ENCODE measurements at regions not wholly inside any gene's neighbourhood (a gene's known extent, or its start where the extent isn't known, plus 50 kb on each side); places are given as distances from the start of the nearest gene placed in this dataset.

DNA sequence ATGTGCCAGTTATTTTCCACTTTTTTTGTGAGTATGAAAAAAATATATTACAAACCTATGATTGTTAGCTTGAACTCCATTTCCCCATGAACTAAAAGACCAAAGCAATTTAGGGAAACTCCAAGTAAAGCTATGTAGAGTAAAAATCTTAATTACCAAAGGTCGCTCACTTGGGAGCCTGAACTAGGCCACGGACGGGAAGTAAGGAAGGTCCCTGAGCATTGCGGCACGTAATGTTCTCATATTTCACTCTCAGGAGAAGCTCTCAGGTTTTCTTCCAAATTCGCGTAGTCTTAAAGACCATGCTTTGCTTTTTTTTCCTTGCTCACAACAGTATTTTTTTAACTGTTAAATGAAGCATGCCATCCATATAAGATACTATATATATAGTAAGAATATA, 215.3 kb upstream of the RARB start:
- no peaks in the 10 kb centered on the region for H3K36me3 ChIP-seq (ENCODE audit: low read depth, missing control alignments)
- no peak overlapping the region for H3K27ac ChIP-seq
- H3K9me3 ChIP-seq: no peaks in the 10 kb centered on the region
- TF ChIP-seq, protein P1, sequence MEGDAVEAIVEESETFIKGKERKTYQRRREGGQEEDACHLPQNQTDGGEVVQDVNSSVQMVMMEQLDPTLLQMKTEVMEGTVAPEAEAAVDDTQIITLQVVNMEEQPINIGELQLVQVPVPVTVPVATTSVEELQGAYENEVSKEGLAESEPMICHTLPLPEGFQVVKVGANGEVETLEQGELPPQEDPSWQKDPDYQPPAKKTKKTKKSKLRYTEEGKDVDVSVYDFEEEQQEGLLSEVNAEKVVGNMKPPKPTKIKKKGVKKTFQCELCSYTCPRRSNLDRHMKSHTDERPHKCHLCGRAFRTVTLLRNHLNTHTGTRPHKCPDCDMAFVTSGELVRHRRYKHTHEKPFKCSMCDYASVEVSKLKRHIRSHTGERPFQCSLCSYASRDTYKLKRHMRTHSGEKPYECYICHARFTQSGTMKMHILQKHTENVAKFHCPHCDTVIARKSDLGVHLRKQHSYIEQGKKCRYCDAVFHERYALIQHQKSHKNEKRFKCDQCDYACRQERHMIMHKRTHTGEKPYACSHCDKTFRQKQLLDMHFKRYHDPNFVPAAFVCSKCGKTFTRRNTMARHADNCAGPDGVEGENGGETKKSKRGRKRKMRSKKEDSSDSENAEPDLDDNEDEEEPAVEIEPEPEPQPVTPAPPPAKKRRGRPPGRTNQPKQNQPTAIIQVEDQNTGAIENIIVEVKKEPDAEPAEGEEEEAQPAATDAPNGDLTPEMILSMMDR (IDR thresholded peaks at IDR 0.05): no peak
- TF ChIP-seq POLR2A (IDR thresholded peaks at IDR 0.05): no peak
- no peaks in the 10 kb centered on the region for H3K4me1 ChIP-seq
- intact Hi-C loops (cut with DNase I; ENCODE audit: low total_unique reads): no loop called here
- WGBS, 2 donors: 51 to 59% methylated on average over 7 of the region's 7 CpGs
- H3K4me3 ChIP-seq: no peak overlapping the region
- no peak for DNase-seq
- no peaks in the 10 kb centered on the region for H3K27me3 ChIP-seq

DNA sequence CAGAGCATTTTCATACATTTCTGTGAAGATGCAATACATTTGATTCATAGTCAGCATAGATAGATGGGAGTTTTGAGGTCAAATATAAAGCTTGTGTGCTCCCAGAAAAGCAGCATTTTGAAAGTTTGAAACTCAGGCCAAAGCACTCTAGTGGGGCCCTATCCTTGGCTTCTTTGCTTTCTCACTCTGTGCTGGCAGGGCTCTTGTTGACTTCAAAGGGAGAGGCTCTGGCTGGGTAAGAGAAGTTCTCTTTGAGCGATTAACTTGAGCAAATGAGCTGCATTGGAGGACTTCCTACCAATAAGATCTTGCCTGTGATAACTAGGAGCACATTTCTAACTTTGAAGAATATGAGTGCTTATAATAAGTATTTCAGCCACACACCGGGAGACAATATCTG, 214.0 kb upstream of the RARB start:
- Histone ChIP-seq H3K27me3 (no peaks in the 10 kb centered on the region), H3K27ac (no peak overlapping the region), H3K4me1 (no peaks in the 10 kb centered on the region), H3K4me3 (no peak overlapping the region), H3K36me3 (ENCODE audit: low read depth, missing control alignments) (no peaks in the 10 kb centered on the region), H3K9me3 (no peaks in the 10 kb centered on the region)
- TF ChIP-seq POLR2A (IDR thresholded peaks at IDR 0.05): no peak
- TF ChIP-seq, protein P1 (IDR thresholded peaks at IDR 0.05): no peak
- intact Hi-C loops (cut with DNase I; ENCODE audit: low total_unique reads): no loop called here
- DNase-seq: no peak
- WGBS, 2 donors: 65 to 76% methylated on average over 2 of the region's 2 CpGs

DNA sequence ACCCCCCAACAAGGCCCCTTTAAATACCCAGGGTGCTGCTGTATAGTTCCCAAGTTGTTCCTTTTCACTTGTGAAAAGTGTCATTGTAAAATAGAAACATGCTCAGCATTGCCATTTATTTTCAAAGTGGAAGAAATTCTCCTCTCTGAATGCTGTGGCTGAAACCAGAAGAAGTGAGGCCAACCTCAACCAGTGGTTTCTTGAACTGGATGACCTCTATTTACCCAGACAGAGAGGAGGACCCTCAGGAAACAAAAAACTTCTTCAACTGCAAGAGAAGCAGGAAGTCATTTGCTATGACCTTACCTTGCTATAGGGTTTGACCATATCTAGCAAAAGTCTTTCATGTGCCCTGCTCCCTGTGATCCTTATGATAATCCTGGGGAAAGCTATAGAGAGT, 209.7 kb upstream of the RARB start:
- Histone ChIP-seq H3K36me3 (ENCODE audit: low read depth, missing control alignments) (no peaks in the 10 kb centered on the region), H3K27me3 (no peaks in the 10 kb centered on the region), H3K4me3 (no peak overlapping the region), H3K9me3 (no peaks in the 10 kb centered on the region), H3K4me1 (no peaks in the 10 kb centered on the region), H3K27ac (no peak overlapping the region)
- no peak for DNase-seq
- intact Hi-C loops (cut with DNase I; ENCODE audit: low total_unique reads): no loop called here
- TF ChIP-seq, protein P1 (IDR thresholded peaks at IDR 0.05): no peak
- no peak for TF ChIP-seq POLR2A (IDR thresholded peaks at IDR 0.05)

DNA sequence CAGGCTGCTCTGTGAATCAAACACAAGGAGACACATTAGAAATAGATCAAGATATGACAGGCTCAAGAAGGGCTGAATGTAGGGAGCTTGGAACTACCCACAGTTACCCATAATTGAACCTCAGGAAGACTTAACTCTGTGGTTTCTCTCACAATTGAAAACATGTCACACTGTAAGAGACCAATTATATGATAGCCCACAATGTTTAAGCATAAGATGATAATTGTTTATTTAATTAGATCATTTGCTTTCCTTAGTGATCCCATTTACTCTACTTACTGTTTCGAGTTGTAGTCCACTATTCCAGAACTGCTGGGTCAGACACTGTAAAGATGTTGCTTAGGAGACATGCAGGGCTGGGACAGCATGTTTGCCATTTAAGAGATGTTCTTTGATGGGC, 201.3 kb upstream of the RARB start:
- Histone ChIP-seq H3K27me3 (no peaks in the 10 kb centered on the region), H3K4me3 (no peak overlapping the region), H3K4me1 (no peaks in the 10 kb centered on the region), H3K36me3 (ENCODE audit: low read depth, missing control alignments) (no peaks in the 10 kb centered on the region), H3K9me3 (no peaks in the 10 kb centered on the region), H3K27ac (no peak overlapping the region)
- no peak for TF ChIP-seq POLR2A (IDR thresholded peaks at IDR 0.05)
- TF ChIP-seq, protein P1 (IDR thresholded peaks at IDR 0.05): no peak
- 88 to 100% methylated on average over 1 of the region's 1 CpG for WGBS, 2 donors
- intact Hi-C loops (cut with DNase I; ENCODE audit: low total_unique reads): no loop called here
- DNase-seq: no peak

DNA sequence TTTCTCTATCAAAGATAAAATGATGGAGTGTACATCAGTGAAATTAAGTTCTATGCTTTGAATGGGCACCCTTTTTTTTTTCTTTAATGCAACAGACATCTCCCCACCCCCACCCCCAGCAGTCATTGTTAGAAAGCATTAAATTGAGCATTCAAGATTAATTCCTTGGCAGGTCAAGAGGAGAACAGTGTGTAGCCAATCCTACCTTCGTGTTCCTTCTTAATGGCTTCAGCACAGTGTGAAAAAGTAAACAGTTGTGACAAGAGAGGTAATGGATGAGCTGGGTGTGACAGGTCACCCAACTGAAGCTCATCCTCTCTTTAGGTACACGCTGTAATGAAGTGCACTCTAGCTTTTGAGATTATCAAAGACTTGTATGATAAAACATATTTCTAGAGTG, 198.5 kb upstream of the RARB start:
- Histone ChIP-seq H3K27ac (no peak overlapping the region), H3K36me3 (ENCODE audit: low read depth, missing control alignments) (no peaks in the 10 kb centered on the region), H3K9me3 (no peaks in the 10 kb centered on the region), H3K27me3 (no peaks in the 10 kb centered on the region), H3K4me3 (no peak overlapping the region), H3K4me1 (no peaks in the 10 kb centered on the region)
- TF ChIP-seq, protein P1 (IDR thresholded peaks at IDR 0.05): no peak
- no peak for TF ChIP-seq POLR2A (IDR thresholded peaks at IDR 0.05)
- DNase-seq: no peak
- intact Hi-C loops (cut with DNase I; ENCODE audit: low total_unique reads): no loop called here
- WGBS, 2 donors: 35 to 38% methylated on average over 2 of the region's 2 CpGs

All from testis (tissue), 2 donors.